ENCODE measurements at regions not wholly inside any gene's neighbourhood (a gene's known extent, or its start where the extent isn't known, plus 50 kb on each side); places are given as distances from the start of the nearest gene placed in this dataset.

- no peak overlapping the region for H3K27ac ChIP-seq
- TF ChIP-seq CTCF (conservative IDR thresholded peaks at IDR 0.05) (no peak), ZFX (IDR thresholded peaks at IDR 0.05) (no peak)
These were observed 83.2 kb upstream of the OTOS start for GRCh38 chr2:240223631-240224030.

DNA sequence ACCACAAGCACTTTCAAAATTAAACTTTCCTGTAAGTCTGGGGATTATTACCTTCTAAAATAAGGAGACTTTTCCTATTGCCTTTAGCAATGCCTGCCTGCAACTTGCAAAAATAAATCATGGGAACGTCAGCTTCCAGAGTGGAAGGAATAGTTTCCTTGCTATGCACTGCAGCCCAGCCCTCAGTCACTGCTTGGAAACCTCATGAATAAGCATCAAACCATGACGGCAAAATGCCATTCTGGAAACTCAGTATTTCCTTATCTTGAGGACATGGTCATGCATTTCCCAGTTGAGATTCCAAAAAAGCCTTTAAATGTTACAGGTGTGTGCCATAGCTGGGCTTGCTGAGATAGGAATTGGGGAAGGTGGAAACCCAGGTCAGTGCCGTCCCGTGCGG is 84.2 kb upstream of the OTOS start:
- H3K27ac ChIP-seq, result no peak overlapping the region
- TF ChIP-seq CTCF (conservative IDR thresholded peaks at IDR 0.05) (no peak), ZFX (IDR thresholded peaks at IDR 0.05) (no peak)

DNA sequence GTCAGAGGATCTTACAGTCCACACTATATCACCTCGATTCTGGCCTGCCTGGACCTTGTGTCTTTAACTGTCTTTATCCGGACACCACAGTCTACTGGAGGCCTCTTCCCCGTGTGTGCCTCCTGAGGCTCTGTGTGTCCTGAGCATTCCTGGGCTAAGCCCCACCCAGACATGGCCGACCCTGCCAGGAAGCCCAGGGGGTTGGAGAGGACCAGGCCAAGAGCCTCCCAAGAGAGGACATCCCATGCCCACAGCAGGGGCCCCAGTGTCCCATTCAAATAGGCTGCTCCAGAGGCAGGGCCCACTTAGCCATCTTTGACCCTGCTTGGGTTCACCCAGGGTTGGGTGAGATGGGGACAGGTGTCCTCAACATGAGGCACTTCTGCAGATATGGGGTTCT is 84.7 kb upstream of the OTOS start:
- H3K27ac ChIP-seq, result no peak overlapping the region
- TF ChIP-seq ZFX (IDR thresholded peaks at IDR 0.05), result no peak
- TF ChIP-seq CTCF (conservative IDR thresholded peaks at IDR 0.05), result no peak

DNA sequence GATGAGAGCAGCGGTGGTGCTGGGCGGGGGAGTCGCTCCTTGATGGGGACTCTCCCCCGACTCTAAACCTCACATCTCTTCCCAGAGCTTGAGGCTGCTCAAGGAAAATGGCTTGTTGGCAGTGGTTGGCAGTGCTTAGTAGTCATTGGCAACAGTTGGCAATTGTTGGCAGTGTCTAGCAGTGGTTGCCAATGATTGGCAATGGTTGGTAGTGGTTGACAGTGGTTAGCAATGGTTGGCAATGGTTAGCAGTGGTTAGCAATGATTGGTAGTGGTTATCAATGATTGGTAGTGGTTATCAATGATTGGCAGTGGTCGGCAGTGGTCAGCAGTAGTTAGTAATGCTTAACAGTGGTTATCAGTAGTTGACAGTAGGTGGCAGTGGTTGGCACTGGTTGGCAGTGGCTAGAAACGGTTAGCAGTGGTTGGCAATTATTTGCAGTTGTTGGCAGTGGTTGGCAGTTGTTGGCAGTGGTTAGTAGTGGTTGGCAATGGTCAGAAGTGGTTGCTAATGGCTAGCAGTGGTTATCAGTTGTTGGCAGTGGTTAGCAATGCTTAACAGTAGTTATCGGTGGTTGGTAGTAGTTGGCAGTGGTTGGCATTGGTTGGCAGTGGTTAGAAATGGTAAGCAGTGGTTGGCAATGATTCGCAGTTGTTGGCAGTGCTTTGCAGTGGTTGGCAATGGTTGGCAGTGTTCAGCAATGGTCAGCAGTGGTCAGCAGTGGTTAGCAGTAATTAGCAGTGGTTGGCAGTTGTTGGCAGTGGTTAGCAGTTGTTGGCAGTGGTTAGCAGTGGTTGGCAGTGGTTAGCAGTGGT is 85.4 kb upstream of the OTOS start:
- no peak overlapping the region for H3K27ac ChIP-seq
- TF ChIP-seq ZFX (IDR thresholded peaks at IDR 0.05) (no peak), CTCF (conservative IDR thresholded peaks at IDR 0.05) (peak; percentile 36)

GRCh38 chr2:240226672-240227537 is 86.4 kb upstream of the OTOS start:
- no peak overlapping the region for H3K27ac ChIP-seq

GRCh38 chr2:240227538-240228428 is 87.3 kb upstream of the OTOS start:
- TF ChIP-seq ZFX (IDR thresholded peaks at IDR 0.05), result no peak
- no peak for TF ChIP-seq CTCF (conservative IDR thresholded peaks at IDR 0.05)
- no peak overlapping the region for H3K27ac ChIP-seq

More at GRCh38 chr2:240226672-240227537, 86.4 kb upstream of the OTOS start:
- TF ChIP-seq CTCF (conservative IDR thresholded peaks at IDR 0.05), result no peak
- TF ChIP-seq ZFX (IDR thresholded peaks at IDR 0.05), result no peak

Measured in C4-2B (cell line).